NCI-H748 (cell line): ENCODE measurements at regions not wholly inside any gene's neighbourhood (a gene's known extent, or its start where the extent isn't known, plus 50 kb on each side); places are given as distances from the start of the nearest gene placed in this dataset.
A peak's percentile ranks its signal among the peaks of the same experiment; 100 is the strongest.

ENCODE experiments used
- DNase-seq: peaks from one replicate; lab custom pipeline; 2025; ENCODE audit not compliant: unreplicated experiment; lab: John Stamatoyannopoulos, UW

- peak; percentile 38 for DNase-seq
These were observed 214.6 kb upstream of the TLE4 start for GRCh38 chr9:79357194-79357593.

GRCh38 chr9:79357616-79358015, 214.1 kb upstream of the TLE4 start:
- DNase-seq: peak; percentile 40

- DNase-seq: peak; percentile 86
These were observed 211.1 kb upstream of the TLE4 start for GRCh38 chr9:79360387-79361347.

GRCh38 chr9:79362100-79363081, 209.4 kb upstream of the TLE4 start:
- DNase-seq: peak; percentile 85

- no peak for DNase-seq
These were observed 202.1 kb upstream of the TLE4 start for GRCh38 chr9:79369676-79370075.

- DNase-seq: no peak
These were observed 200.5 kb upstream of the TLE4 start for GRCh38 chr9:79371301-79371700.

- DNase-seq: no peak
These were observed 199.7 kb upstream of the TLE4 start for GRCh38 chr9:79371948-79372555.

GRCh38 chr9:79377339-79377855, 194.4 kb upstream of the TLE4 start:
- no peak for DNase-seq

GRCh38 chr9:79378107-79378506, 193.7 kb upstream of the TLE4 start:
- no peak for DNase-seq

GRCh38 chr9:79382044-79382443, 189.7 kb upstream of the TLE4 start:
- no peak for DNase-seq

- DNase-seq: no peak
These were observed 189.3 kb upstream of the TLE4 start for GRCh38 chr9:79382458-79382857.

- DNase-seq: no peak
These were observed 188.7 kb upstream of the TLE4 start for GRCh38 chr9:79383096-79383495.

- DNase-seq: no peak
These were observed 187.7 kb upstream of the TLE4 start for GRCh38 chr9:79384091-79384490.

GRCh38 chr9:79384501-79384900, 187.3 kb upstream of the TLE4 start:
- DNase-seq: no peak

- DNase-seq: no peak
These were observed 184.5 kb upstream of the TLE4 start for GRCh38 chr9:79387101-79387835.

GRCh38 chr9:79390077-79390698, 181.6 kb upstream of the TLE4 start:
- no peak for DNase-seq

GRCh38 chr9:79390781-79391770, 180.7 kb upstream of the TLE4 start:
- DNase-seq: no peak

- no peak for DNase-seq
These were observed 176.5 kb upstream of the TLE4 start for GRCh38 chr9:79395228-79395627.

GRCh38 chr9:79395755-79396154, 176.0 kb upstream of the TLE4 start:
- peak; percentile 50 for DNase-seq
